ENCODE measurements at regions not wholly inside any gene's neighbourhood (a gene's known extent, or its start where the extent isn't known, plus 50 kb on each side); places are given as distances from the start of the nearest gene placed in this dataset.

- H3K4me3 ChIP-seq (ENCODE audit: low read depth, low read length): no peak overlapping the region
- CTCF ChIA-PET: no interaction called here
- no peak for DNase-seq (ENCODE audit: low read depth, low spot score)
- TF ChIP-seq CTCF (IDR thresholded peaks at IDR 0.05; ENCODE audit: insufficient read depth, low read length, missing control alignments): no peak
- POLR2A ChIA-PET: no interaction called here
Measured at GRCh38 chr3:159482241-159482993, 506.2 kb upstream of the IL12A start.

- ChIA-PET CTCF (no interaction called here), POLR2A (no interaction called here)
- no peak for TF ChIP-seq CTCF (IDR thresholded peaks at IDR 0.05; ENCODE audit: insufficient read depth, low read length, missing control alignments)
- H3K4me3 ChIP-seq (ENCODE audit: low read depth, low read length): no peak overlapping the region
- no peak for DNase-seq (ENCODE audit: low read depth, low spot score)
Measured at GRCh38 chr3:159482994-159483367, 505.7 kb upstream of the IL12A start.

GRCh38 chr3:159486580-159486979 lies 502.1 kb upstream of the IL12A start:
- no peak for DNase-seq (ENCODE audit: low read depth, low spot score)
- ChIA-PET POLR2A (no interaction called here), CTCF (interaction anchor here (1.6 kb wide), 1 partner anchor 9 kb away, joined by 5 read pairs; no protein-coding TSS in a partner anchor)
- H3K4me3 ChIP-seq (ENCODE audit: low read depth, low read length): no peak overlapping the region
- TF ChIP-seq CTCF (IDR thresholded peaks at IDR 0.05; ENCODE audit: insufficient read depth, low read length, missing control alignments): peak; percentile 16

GRCh38 chr3:159487304-159487703 lies 501.3 kb upstream of the IL12A start:
- no peak for TF ChIP-seq CTCF (IDR thresholded peaks at IDR 0.05; ENCODE audit: insufficient read depth, low read length, missing control alignments)
- H3K4me3 ChIP-seq (ENCODE audit: low read depth, low read length): no peak overlapping the region
- ChIA-PET POLR2A (no interaction called here), CTCF (interaction anchor here (1.6 kb wide), 1 partner anchor 10 kb away, joined by 5 read pairs; no protein-coding TSS in a partner anchor)
- no peak for DNase-seq (ENCODE audit: low read depth, low spot score)

- DNase-seq (ENCODE audit: low read depth, low spot score): no peak
- ChIA-PET POLR2A (no interaction called here), CTCF (no interaction called here)
Measured at GRCh38 chr3:159488602-159489001, 500.0 kb upstream of the IL12A start.

GRCh38 chr3:159497361-159497760 lies 491.3 kb upstream of the IL12A start:
- CTCF ChIA-PET: no interaction called here
- no peak for DNase-seq (ENCODE audit: low read depth, low spot score)
- POLR2A ChIA-PET: no interaction called here
- no peak overlapping the region for H3K4me3 ChIP-seq (ENCODE audit: low read depth, low read length)
- TF ChIP-seq CTCF (IDR thresholded peaks at IDR 0.05; ENCODE audit: insufficient read depth, low read length, missing control alignments): no peak

More at GRCh38 chr3:159488602-159489001, 500.0 kb upstream of the IL12A start:
- H3K4me3 ChIP-seq (ENCODE audit: low read depth, low read length): no peak overlapping the region
- no peak for TF ChIP-seq CTCF (IDR thresholded peaks at IDR 0.05; ENCODE audit: insufficient read depth, low read length, missing control alignments)

Data from AG04449 (cell line).